T-helper 2 cell treated with Interferon-gamma antibody and Interleukin-4, amounts not matched to agents 5 μg/mL and 100 μg/mL, for 36 hours (primary cell): ENCODE measurements at regions not wholly inside any gene's neighbourhood (a gene's known extent, or its start where the extent isn't known, plus 50 kb on each side); places are given as distances from the start of the nearest gene placed in this dataset.

Experiments used
- DNase-seq: peaks from one replicate; pipeline ENCODE4 v3.0.0; 2021; ENCODE audit warnings: low spot score
- H3K27ac Mint-ChIP-seq: one replicate; pipeline ENCODE4 v1.8.0; 2021; ENCODE audit warnings: mild to moderate bottlenecking, mixed read lengths
- H3K27me3 Mint-ChIP-seq: one replicate; pipeline ENCODE4 v1.8.0; 2021; ENCODE audit warnings: low read depth, mixed read lengths
- H3K36me3 Mint-ChIP-seq: one replicate; pipeline ENCODE4 v1.8.0; 2021; ENCODE audit warnings: low read depth, mixed read lengths
- H3K4me1 Mint-ChIP-seq: one replicate; pipeline ENCODE4 v1.8.0; 2021; ENCODE audit warnings: low read depth, mixed read lengths
- H3K4me3 Mint-ChIP-seq: one replicate; pipeline ENCODE4 v1.8.0; 2022; ENCODE audit warnings: mild to moderate bottlenecking, moderate library complexity, mixed read lengths
- H3K9me3 Mint-ChIP-seq: one replicate; pipeline ENCODE4 v1.8.0; 2021; ENCODE audit warnings: mixed read lengths

- H3K4me3 Mint-ChIP-seq = no peak overlapping the region
- DNase-seq = no peak
- H3K36me3 Mint-ChIP-seq = no peaks in the 10 kb centered on the region
Measured at GRCh38 chr14:94918896-94919295, 149.0 kb upstream of the GSC start.

GRCh38 chr14:94917041-94917600 is 147.2 kb upstream of the GSC start:
- H3K36me3 Mint-ChIP-seq = no peaks in the 10 kb centered on the region
- H3K4me1 Mint-ChIP-seq = no peaks in the 10 kb centered on the region
- H3K27me3 Mint-ChIP-seq = no peaks in the 10 kb centered on the region
- no peaks in the 10 kb centered on the region for H3K9me3 Mint-ChIP-seq
- DNase-seq = no peak
- no peak overlapping the region for H3K4me3 Mint-ChIP-seq
- H3K27ac Mint-ChIP-seq = no peak overlapping the region

More at GRCh38 chr14:94918896-94919295, 149.0 kb upstream of the GSC start:
- Mint-ChIP-seq H3K4me1 (no peaks in the 10 kb centered on the region), H3K9me3 (no peaks in the 10 kb centered on the region), H3K27ac (no peak overlapping the region), H3K27me3 (no peaks in the 10 kb centered on the region)

GRCh38 chr14:94914191-94914590 is 144.3 kb upstream of the GSC start:
- no peaks in the 10 kb centered on the region for H3K27me3 Mint-ChIP-seq

GRCh38 chr14:94907626-94908261 is 137.8 kb upstream of the GSC start:
- H3K27me3 Mint-ChIP-seq = no peaks in the 10 kb centered on the region

More at GRCh38 chr14:94914191-94914590, 144.3 kb upstream of the GSC start:
- Mint-ChIP-seq H3K27ac (no peak overlapping the region), H3K9me3 (no peaks in the 10 kb centered on the region), H3K4me1 (no peaks in the 10 kb centered on the region), H3K36me3 (no peaks in the 10 kb centered on the region), H3K4me3 (no peak overlapping the region)
- DNase-seq = no peak

GRCh38 chr14:94906991-94907587 is 137.2 kb upstream of the GSC start:
- no peak for DNase-seq
- Mint-ChIP-seq H3K9me3 (no peaks in the 10 kb centered on the region), H3K27ac (no peak overlapping the region), H3K36me3 (no peaks in the 10 kb centered on the region), H3K27me3 (no peaks in the 10 kb centered on the region), H3K4me1 (no peaks in the 10 kb centered on the region), H3K4me3 (no peak overlapping the region)

More at GRCh38 chr14:94907626-94908261, 137.8 kb upstream of the GSC start:
- no peaks in the 10 kb centered on the region for H3K4me1 Mint-ChIP-seq
- no peaks in the 10 kb centered on the region for H3K36me3 Mint-ChIP-seq
- DNase-seq = no peak
- H3K4me3 Mint-ChIP-seq = no peak overlapping the region
- H3K9me3 Mint-ChIP-seq = no peaks in the 10 kb centered on the region
- H3K27ac Mint-ChIP-seq = no peak overlapping the region

- Mint-ChIP-seq H3K36me3 (no peaks in the 10 kb centered on the region), H3K4me1 (no peaks in the 10 kb centered on the region)
Measured at GRCh38 chr14:94906577-94906976, 136.7 kb upstream of the GSC start.

GRCh38 chr14:94904636-94905035 is 134.7 kb upstream of the GSC start:
- Mint-ChIP-seq H3K4me3 (no peak overlapping the region), H3K9me3 (no peaks in the 10 kb centered on the region), H3K4me1 (no peaks in the 10 kb centered on the region), H3K36me3 (no peaks in the 10 kb centered on the region), H3K27me3 (no peaks in the 10 kb centered on the region), H3K27ac (no peak overlapping the region)
- no peak for DNase-seq

More at GRCh38 chr14:94906577-94906976, 136.7 kb upstream of the GSC start:
- no peaks in the 10 kb centered on the region for H3K27me3 Mint-ChIP-seq
- no peak for DNase-seq
- H3K27ac Mint-ChIP-seq = no peak overlapping the region
- H3K9me3 Mint-ChIP-seq = no peaks in the 10 kb centered on the region
- H3K4me3 Mint-ChIP-seq = no peak overlapping the region

- H3K27ac Mint-ChIP-seq = no peak overlapping the region
- H3K4me3 Mint-ChIP-seq = no peak overlapping the region
- H3K9me3 Mint-ChIP-seq = no peaks in the 10 kb centered on the region
- no peaks in the 10 kb centered on the region for H3K4me1 Mint-ChIP-seq
- no peak for DNase-seq
- H3K36me3 Mint-ChIP-seq = no peaks in the 10 kb centered on the region
- no peaks in the 10 kb centered on the region for H3K27me3 Mint-ChIP-seq
Measured at GRCh38 chr14:94903883-94904282, 134.0 kb upstream of the GSC start.

GRCh38 chr14:94903338-94903737 is 133.4 kb upstream of the GSC start:
- Mint-ChIP-seq H3K36me3 (no peaks in the 10 kb centered on the region), H3K27me3 (no peaks in the 10 kb centered on the region), H3K4me1 (no peaks in the 10 kb centered on the region), H3K27ac (no peak overlapping the region), H3K4me3 (no peak overlapping the region), H3K9me3 (no peaks in the 10 kb centered on the region)
- DNase-seq = no peak

GRCh38 chr14:94897561-94897960 is 127.6 kb upstream of the GSC start:
- Mint-ChIP-seq H3K9me3 (no peaks in the 10 kb centered on the region), H3K36me3 (no peaks in the 10 kb centered on the region), H3K27ac (no peak overlapping the region), H3K4me3 (no peak overlapping the region), H3K27me3 (no peaks in the 10 kb centered on the region), H3K4me1 (no peaks in the 10 kb centered on the region)
- DNase-seq = no peak

GRCh38 chr14:94897082-94897481 is 127.2 kb upstream of the GSC start:
- no peak overlapping the region for H3K4me3 Mint-ChIP-seq
- no peak overlapping the region for H3K27ac Mint-ChIP-seq
- no peaks in the 10 kb centered on the region for H3K9me3 Mint-ChIP-seq
- H3K36me3 Mint-ChIP-seq = no peaks in the 10 kb centered on the region
- no peaks in the 10 kb centered on the region for H3K4me1 Mint-ChIP-seq
- no peak for DNase-seq
- no peaks in the 10 kb centered on the region for H3K27me3 Mint-ChIP-seq

- Mint-ChIP-seq H3K36me3 (no peaks in the 10 kb centered on the region), H3K27ac (no peak overlapping the region), H3K4me1 (no peaks in the 10 kb centered on the region), H3K9me3 (no peaks in the 10 kb centered on the region), H3K4me3 (no peak overlapping the region), H3K27me3 (no peaks in the 10 kb centered on the region)
- DNase-seq = no peak
Measured at GRCh38 chr14:94893411-94894160, 123.7 kb upstream of the GSC start.

- Mint-ChIP-seq H3K27me3 (no peaks in the 10 kb centered on the region), H3K9me3 (no peaks in the 10 kb centered on the region), H3K27ac (no peak overlapping the region), H3K4me3 (no peak overlapping the region), H3K36me3 (no peaks in the 10 kb centered on the region), H3K4me1 (no peaks in the 10 kb centered on the region)
- DNase-seq = no peak
Measured at GRCh38 chr14:94890785-94891184, 120.9 kb upstream of the GSC start.
